ENCODE measurements at regions not wholly inside any gene's neighbourhood (a gene's known extent, or its start where the extent isn't known, plus 50 kb on each side); places are given as distances from the start of the nearest gene placed in this dataset.

GRCh38 chr6:138028893-138029292 lies 78.3 kb downstream of the PERP start:
- no peaks in the 10 kb centered on the region for H3K36me3 ChIP-seq
- peaks cover 0 to 3% (median 0%) of the 10 kb centered on the region in 7 donors for H3K27me3 ChIP-seq (replicated peaks in 1 of 7)
- no peaks in the 10 kb centered on the region for H3K4me1 ChIP-seq
- H3K27ac ChIP-seq, result no peak overlapping the region
- no peak overlapping the region for H3K4me3 ChIP-seq
- DNase-seq, result no peak
- no peaks in the 10 kb centered on the region for H3K9me3 ChIP-seq
- intact Hi-C loops (cut with DNase I; ENCODE audit: low total_unique reads), result no loop called here
- WGBS, 5 donors, result 75 to 91% (median 79%) methylated on average over 6 of the region's 6 CpGs
- no peak for TF ChIP-seq POLR2A (IDR thresholded peaks at IDR 0.05)
- TF ChIP-seq CTCF (IDR thresholded peaks at IDR 0.05 in 8 of 11, conservative IDR thresholded peaks at IDR 0.05 in 3 of 11), result no peak
- TF ChIP-seq POLR2AphosphoS5 (IDR thresholded peaks at IDR 0.05), result no peak

GRCh38 chr6:138030872-138031271 lies 76.3 kb downstream of the PERP start:
- Histone ChIP-seq H3K4me3 (no peak overlapping the region), H3K27me3 (replicated peaks in 1 of 7) (no peaks in the 10 kb centered on the region), H3K4me1 (no peaks in the 10 kb centered on the region), H3K36me3 (no peaks in the 10 kb centered on the region), H3K9me3 (no peaks in the 10 kb centered on the region), H3K27ac (no peak overlapping the region)
- TF ChIP-seq POLR2A (IDR thresholded peaks at IDR 0.05) (no peak), CTCF (IDR thresholded peaks at IDR 0.05 in 8 of 11, conservative IDR thresholded peaks at IDR 0.05 in 3 of 11) (no peak), POLR2AphosphoS5 (IDR thresholded peaks at IDR 0.05) (no peak)
- WGBS, 5 donors, result 42 to 80% (median 74%) methylated on average over 1 of the region's 1 CpG
- DNase-seq, result no peak
- intact Hi-C loops (cut with DNase I; ENCODE audit: low total_unique reads), result no loop called here

- H3K4me1 ChIP-seq, result no peaks in the 10 kb centered on the region
- DNase-seq, result no peak
- intact Hi-C loops (cut with DNase I; ENCODE audit: low total_unique reads), result no loop called here
- H3K4me3 ChIP-seq, result no peak overlapping the region
- H3K9me3 ChIP-seq, result no peaks in the 10 kb centered on the region
- no peaks in the 10 kb centered on the region for H3K27me3 ChIP-seq (replicated peaks in 1 of 7)
- no peak for TF ChIP-seq POLR2AphosphoS5 (IDR thresholded peaks at IDR 0.05)
- TF ChIP-seq POLR2A (IDR thresholded peaks at IDR 0.05), result no peak
- no peak for TF ChIP-seq CTCF (IDR thresholded peaks at IDR 0.05 in 8 of 11, conservative IDR thresholded peaks at IDR 0.05 in 3 of 11)
- no peak overlapping the region for H3K27ac ChIP-seq
- WGBS, 5 donors, result 72 to 87% (median 79%) methylated on average over 4 of the region's 4 CpGs
- no peaks in the 10 kb centered on the region for H3K36me3 ChIP-seq
Observed at GRCh38 chr6:138031417-138031816, 75.8 kb downstream of the PERP start.

- TF ChIP-seq POLR2A (IDR thresholded peaks at IDR 0.05) (no peak), CTCF (IDR thresholded peaks at IDR 0.05 in 8 of 11, conservative IDR thresholded peaks at IDR 0.05 in 3 of 11) (no peak), POLR2AphosphoS5 (IDR thresholded peaks at IDR 0.05) (no peak)
- 63 to 89% (median 79%) methylated on average over 3 of the region's 3 CpGs for WGBS, 5 donors
- Histone ChIP-seq H3K36me3 (no peaks in the 10 kb centered on the region), H3K27ac (no peak overlapping the region), H3K4me3 (no peak overlapping the region), H3K27me3 (replicated peaks in 1 of 7) (no peaks in the 10 kb centered on the region), H3K9me3 (no peaks in the 10 kb centered on the region), H3K4me1 (no peaks in the 10 kb centered on the region)
- no peak for DNase-seq
- intact Hi-C loops (cut with DNase I; ENCODE audit: low total_unique reads), result no loop called here
Observed at GRCh38 chr6:138031850-138032249, 75.4 kb downstream of the PERP start.
